Immature natural killer cell (primary cell): ENCODE measurements at regions not wholly inside any gene's neighbourhood (a gene's known extent, or its start where the extent isn't known, plus 50 kb on each side); places are given as distances from the start of the nearest gene placed in this dataset.

Experiments
- DNase-seq, 3 donors: peaks; one replicate each; pipeline ENCODE4 v3.0.0; 2022; ENCODE audit warnings: mixed read lengths in 1 of 3
- H3K27ac Mint-ChIP-seq, 6 donors: one replicate each; pipeline ENCODE4 v1.8.0; 2020; ENCODE audit warnings: mixed read lengths in 6 of 6, mild to moderate bottlenecking in 5 of 6, inconsistent platforms in 4 of 6, moderate library complexity in 3 of 6
- H3K27me3 Mint-ChIP-seq, 3 donors: one replicate each; pipeline ENCODE4 v1.8.0; 2020 to 2021; ENCODE audit warnings: low read depth in 3 of 3, mild to moderate bottlenecking in 3 of 3, mixed read lengths in 3 of 3, moderate library complexity in 3 of 3, inconsistent platforms in 1 of 3
- H3K36me3 Mint-ChIP-seq, 3 donors: one replicate each; pipeline ENCODE4 v1.8.0; 2020; ENCODE audit warnings: mixed read lengths in 3 of 3, inconsistent platforms in 2 of 3, mild to moderate bottlenecking in 2 of 3
- H3K4me1 Mint-ChIP-seq, 2 donors: one replicate each; pipeline ENCODE4 v1.8.0; 2020; ENCODE audit warnings: inconsistent platforms in 2 of 2, mild to moderate bottlenecking in 2 of 2, mixed read lengths in 2 of 2, moderate library complexity in 1 of 2
- H3K4me3 Mint-ChIP-seq, 5 donors: one replicate each; pipeline ENCODE4 v1.8.0; 2020; ENCODE audit warnings: mild to moderate bottlenecking in 5 of 5, mixed read lengths in 5 of 5, inconsistent platforms in 3 of 5, moderate library complexity in 3 of 5
- H3K9me3 Mint-ChIP-seq, 6 donors: one replicate each; pipeline ENCODE4 v1.8.0; 2020; ENCODE audit warnings: mild to moderate bottlenecking in 6 of 6, mixed read lengths in 6 of 6, inconsistent platforms in 4 of 6, moderate library complexity in 3 of 6

GRCh38 chrX:122512561-122513072 is 671.5 kb upstream of the GRIA3 start:
- H3K27me3 Mint-ChIP-seq = peaks cover 0 to 2% (median 0%) of the 10 kb centered on the region in 3 donors
- no peak overlapping the region for H3K27ac Mint-ChIP-seq
- H3K36me3 Mint-ChIP-seq = no peaks in the 10 kb centered on the region
- no peak overlapping the region for H3K4me3 Mint-ChIP-seq
- H3K9me3 Mint-ChIP-seq = peaks cover 5 to 18% (median 8%) of the 10 kb centered on the region in 6 donors
- no peak for DNase-seq
- no peaks in the 10 kb centered on the region for H3K4me1 Mint-ChIP-seq

- Mint-ChIP-seq H3K4me3 (no peak overlapping the region), H3K27ac (no peak overlapping the region), H3K9me3 (peaks cover 4 to 14% (median 4%) of the 10 kb centered on the region in 6 donors), H3K27me3 (peaks cover 0 to 2% (median 0%) of the 10 kb centered on the region in 3 donors), H3K4me1 (no peaks in the 10 kb centered on the region), H3K36me3 (no peaks in the 10 kb centered on the region)
- no peak for DNase-seq
Measured at GRCh38 chrX:122517786-122518185, 666.3 kb upstream of the GRIA3 start.

- no peaks in the 10 kb centered on the region for H3K4me1 Mint-ChIP-seq
- H3K36me3 Mint-ChIP-seq = no peaks in the 10 kb centered on the region
- peaks cover 0 to 6% (median 3%) of the 10 kb centered on the region in 6 donors for H3K9me3 Mint-ChIP-seq
Measured at GRCh38 chrX:122545778-122546177, 638.3 kb upstream of the GRIA3 start.

GRCh38 chrX:122546269-122546668 is 637.8 kb upstream of the GRIA3 start:
- no peaks in the 10 kb centered on the region for H3K4me1 Mint-ChIP-seq
- H3K27me3 Mint-ChIP-seq = no peaks in the 10 kb centered on the region
- peaks cover 0 to 6% (median 3%) of the 10 kb centered on the region in 6 donors for H3K9me3 Mint-ChIP-seq
- no peaks in the 10 kb centered on the region for H3K36me3 Mint-ChIP-seq
- no peak overlapping the region for H3K27ac Mint-ChIP-seq
- no peak overlapping the region for H3K4me3 Mint-ChIP-seq
- no peak for DNase-seq

More at GRCh38 chrX:122545778-122546177, 638.3 kb upstream of the GRIA3 start:
- Mint-ChIP-seq H3K27ac (no peak overlapping the region), H3K4me3 (no peak overlapping the region), H3K27me3 (no peaks in the 10 kb centered on the region)
- DNase-seq = no peak

GRCh38 chrX:122552286-122552800 is 631.7 kb upstream of the GRIA3 start:
- no peak for DNase-seq
- Mint-ChIP-seq H3K4me1 (no peaks in the 10 kb centered on the region), H3K36me3 (no peaks in the 10 kb centered on the region), H3K9me3 (peaks cover 0 to 11% (median 5%) of the 10 kb centered on the region in 6 donors), H3K27me3 (no peaks in the 10 kb centered on the region), H3K4me3 (no peak overlapping the region), H3K27ac (no peak overlapping the region)

- no peak overlapping the region for H3K4me3 Mint-ChIP-seq
- H3K36me3 Mint-ChIP-seq = no peaks in the 10 kb centered on the region
- H3K27me3 Mint-ChIP-seq = peaks cover 0 to 2% (median 0%) of the 10 kb centered on the region in 3 donors
- no peak for DNase-seq
- peaks cover 0 to 8% (median 2%) of the 10 kb centered on the region in 6 donors for H3K9me3 Mint-ChIP-seq
- H3K4me1 Mint-ChIP-seq = no peaks in the 10 kb centered on the region
- H3K27ac Mint-ChIP-seq = no peak overlapping the region
Measured at GRCh38 chrX:122555925-122556324, 628.2 kb upstream of the GRIA3 start.

GRCh38 chrX:122565952-122566351 is 618.1 kb upstream of the GRIA3 start:
- no peak for DNase-seq
- Mint-ChIP-seq H3K4me1 (no peaks in the 10 kb centered on the region), H3K9me3 (peaks cover 1 to 8% (median 3%) of the 10 kb centered on the region in 6 donors), H3K36me3 (no peaks in the 10 kb centered on the region), H3K27me3 (peaks cover 0 to 1% (median under 1%) of the 10 kb centered on the region in 3 donors), H3K27ac (no peak overlapping the region), H3K4me3 (no peak overlapping the region)

- no peak overlapping the region for H3K4me3 Mint-ChIP-seq
- H3K4me1 Mint-ChIP-seq = no peaks in the 10 kb centered on the region
- H3K27ac Mint-ChIP-seq = no peak overlapping the region
- no peak for DNase-seq
- peaks cover 0 to 1% (median 0%) of the 10 kb centered on the region in 3 donors for H3K27me3 Mint-ChIP-seq
- H3K36me3 Mint-ChIP-seq = no peaks in the 10 kb centered on the region
- peaks cover 2 to 8% (median 4%) of the 10 kb centered on the region in 6 donors for H3K9me3 Mint-ChIP-seq
Measured at GRCh38 chrX:122566401-122566800, 617.7 kb upstream of the GRIA3 start.

GRCh38 chrX:122567911-122568310 is 616.2 kb upstream of the GRIA3 start:
- peaks cover 2 to 12% (median 4%) of the 10 kb centered on the region in 6 donors for H3K9me3 Mint-ChIP-seq
- peaks cover 0 to 4% (median 0%) of the 10 kb centered on the region in 3 donors for H3K27me3 Mint-ChIP-seq
- no peaks in the 10 kb centered on the region for H3K36me3 Mint-ChIP-seq
- H3K4me3 Mint-ChIP-seq = no peak overlapping the region
- H3K27ac Mint-ChIP-seq = no peak overlapping the region
- H3K4me1 Mint-ChIP-seq = no peaks in the 10 kb centered on the region
- DNase-seq = no peak

- Mint-ChIP-seq H3K27me3 (peaks cover 0 to 3% (median 0%) of the 10 kb centered on the region in 3 donors), H3K4me3 (no peak overlapping the region), H3K4me1 (no peaks in the 10 kb centered on the region), H3K36me3 (no peaks in the 10 kb centered on the region), H3K9me3 (peaks cover 0 to 11% (median 4%) of the 10 kb centered on the region in 6 donors), H3K27ac (no peak overlapping the region)
- DNase-seq = no peak
Measured at GRCh38 chrX:122572461-122572860, 611.6 kb upstream of the GRIA3 start.

GRCh38 chrX:122579036-122579435 is 605.0 kb upstream of the GRIA3 start:
- DNase-seq = no peak
- no peak overlapping the region for H3K27ac Mint-ChIP-seq
- no peak overlapping the region for H3K4me3 Mint-ChIP-seq
- H3K4me1 Mint-ChIP-seq = no peaks in the 10 kb centered on the region
- H3K27me3 Mint-ChIP-seq = peaks cover 0 to 2% (median 0%) of the 10 kb centered on the region in 3 donors
- peaks cover 0 to 7% (median 0%) of the 10 kb centered on the region in 6 donors for H3K9me3 Mint-ChIP-seq
- H3K36me3 Mint-ChIP-seq = no peaks in the 10 kb centered on the region

- H3K9me3 Mint-ChIP-seq = peaks cover 0 to 6% (median 0%) of the 10 kb centered on the region in 6 donors
- H3K27ac Mint-ChIP-seq = no peak overlapping the region
- DNase-seq = no peak
- no peaks in the 10 kb centered on the region for H3K4me1 Mint-ChIP-seq
- H3K36me3 Mint-ChIP-seq = no peaks in the 10 kb centered on the region
- H3K27me3 Mint-ChIP-seq = peaks cover 0 to 2% (median 0%) of the 10 kb centered on the region in 3 donors
- H3K4me3 Mint-ChIP-seq = no peak overlapping the region
Measured at GRCh38 chrX:122579526-122579925, 604.6 kb upstream of the GRIA3 start.

- no peak for DNase-seq
- Mint-ChIP-seq H3K4me3 (no peak overlapping the region), H3K4me1 (no peaks in the 10 kb centered on the region), H3K36me3 (no peaks in the 10 kb centered on the region), H3K27ac (no peak overlapping the region), H3K27me3 (peaks cover 0 to 4% (median 0%) of the 10 kb centered on the region in 3 donors), H3K9me3 (peaks cover 0 to 6% (median 0%) of the 10 kb centered on the region in 6 donors)
Measured at GRCh38 chrX:122582280-122582974, 601.7 kb upstream of the GRIA3 start.

- H3K27ac Mint-ChIP-seq = no peak overlapping the region
- peaks cover 0 to 3% (median 0%) of the 10 kb centered on the region in 6 donors for H3K9me3 Mint-ChIP-seq
- H3K36me3 Mint-ChIP-seq = no peaks in the 10 kb centered on the region
- no peaks in the 10 kb centered on the region for H3K4me1 Mint-ChIP-seq
- no peak for DNase-seq
- peaks cover 0 to 4% (median 0%) of the 10 kb centered on the region in 3 donors for H3K27me3 Mint-ChIP-seq
- no peak overlapping the region for H3K4me3 Mint-ChIP-seq
Measured at GRCh38 chrX:122582975-122583305, 601.1 kb upstream of the GRIA3 start.
